ENCODE measurements at regions not wholly inside any gene's neighbourhood (a gene's known extent, or its start where the extent isn't known, plus 50 kb on each side); places are given as distances from the start of the nearest gene placed in this dataset.

DNA sequence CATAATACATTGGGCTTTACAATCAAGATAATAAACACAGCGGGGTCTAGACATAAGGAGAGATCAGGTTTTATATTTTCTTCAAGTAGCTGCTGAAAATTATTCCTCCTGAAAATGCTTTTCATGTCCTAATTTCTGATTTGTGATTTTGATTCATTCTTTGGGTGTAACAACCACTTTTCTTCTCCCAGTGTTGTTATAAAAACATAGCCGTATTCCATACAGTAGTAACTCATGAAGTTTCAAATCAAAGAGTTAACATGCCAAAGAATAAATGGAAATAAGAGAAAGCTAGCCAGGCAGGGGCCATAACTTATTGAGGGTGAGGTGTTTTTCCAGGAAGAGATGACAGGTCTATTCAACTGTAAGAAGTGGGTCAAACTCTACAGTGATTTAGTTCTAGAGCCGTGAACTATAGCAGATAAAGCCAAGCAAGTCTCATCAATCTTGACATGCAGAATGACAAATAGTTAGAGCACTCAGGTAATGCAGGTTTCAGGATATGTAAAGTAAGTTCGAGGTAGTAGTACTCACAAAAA is 934.4 kb upstream of the SLITRK1 start:
- TF ChIP-seq POLR2A (IDR thresholded peaks at IDR 0.05), result no peak
- TF ChIP-seq, protein P1, sequence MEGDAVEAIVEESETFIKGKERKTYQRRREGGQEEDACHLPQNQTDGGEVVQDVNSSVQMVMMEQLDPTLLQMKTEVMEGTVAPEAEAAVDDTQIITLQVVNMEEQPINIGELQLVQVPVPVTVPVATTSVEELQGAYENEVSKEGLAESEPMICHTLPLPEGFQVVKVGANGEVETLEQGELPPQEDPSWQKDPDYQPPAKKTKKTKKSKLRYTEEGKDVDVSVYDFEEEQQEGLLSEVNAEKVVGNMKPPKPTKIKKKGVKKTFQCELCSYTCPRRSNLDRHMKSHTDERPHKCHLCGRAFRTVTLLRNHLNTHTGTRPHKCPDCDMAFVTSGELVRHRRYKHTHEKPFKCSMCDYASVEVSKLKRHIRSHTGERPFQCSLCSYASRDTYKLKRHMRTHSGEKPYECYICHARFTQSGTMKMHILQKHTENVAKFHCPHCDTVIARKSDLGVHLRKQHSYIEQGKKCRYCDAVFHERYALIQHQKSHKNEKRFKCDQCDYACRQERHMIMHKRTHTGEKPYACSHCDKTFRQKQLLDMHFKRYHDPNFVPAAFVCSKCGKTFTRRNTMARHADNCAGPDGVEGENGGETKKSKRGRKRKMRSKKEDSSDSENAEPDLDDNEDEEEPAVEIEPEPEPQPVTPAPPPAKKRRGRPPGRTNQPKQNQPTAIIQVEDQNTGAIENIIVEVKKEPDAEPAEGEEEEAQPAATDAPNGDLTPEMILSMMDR (IDR thresholded peaks at IDR 0.05), result no peak

Data from breast epithelium (tissue), 3 donors.